ENCODE measurements at regions not wholly inside any gene's neighbourhood (a gene's known extent, or its start where the extent isn't known, plus 50 kb on each side); places are given as distances from the start of the nearest gene placed in this dataset.

DNA sequence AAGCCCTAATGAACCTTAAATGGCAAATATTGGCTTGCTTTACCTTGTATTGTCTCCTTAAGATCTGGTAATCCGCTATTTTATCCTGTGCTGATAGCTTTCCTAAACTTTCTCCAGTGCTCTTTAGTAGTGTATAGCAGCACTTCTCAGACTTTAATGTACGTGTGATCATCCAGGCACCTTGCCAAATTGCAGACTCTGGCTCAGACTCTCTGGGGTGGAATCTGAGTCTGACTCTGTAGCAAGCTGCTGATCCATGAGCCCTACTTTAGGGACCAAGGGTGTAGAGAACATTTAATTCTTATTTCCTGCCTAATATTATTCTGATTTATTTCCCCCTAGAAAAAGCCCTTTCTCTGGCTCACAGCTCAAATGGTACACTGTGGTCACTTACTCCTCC lies 518.8 kb upstream of the ZNF385D start:
- WGBS (ENCODE audit: insufficient coverage, insufficient read length), result no CpG with 5 or more reads among the region's 2 CpGs
- Histone ChIP-seq H3K27me3 (ENCODE audit: control insufficient read depth, insufficient read depth, low read length) (no peaks in the 10 kb centered on the region), H3K9me3 (ENCODE audit: control insufficient read depth, insufficient read depth, low read length) (no peaks in the 10 kb centered on the region), H3K4me1 (ENCODE audit: control insufficient read depth, insufficient read depth, low read length) (no peaks in the 10 kb centered on the region), H3K27ac (ENCODE audit: low read length) (no peak overlapping the region), H3K4me3 (ENCODE audit: low read length) (no peak overlapping the region), H3K36me3 (ENCODE audit: control insufficient read depth, insufficient read depth, low read length) (no peaks in the 10 kb centered on the region)
- DNase-seq (ENCODE audit: low read depth, low spot score), result no peak

DNA sequence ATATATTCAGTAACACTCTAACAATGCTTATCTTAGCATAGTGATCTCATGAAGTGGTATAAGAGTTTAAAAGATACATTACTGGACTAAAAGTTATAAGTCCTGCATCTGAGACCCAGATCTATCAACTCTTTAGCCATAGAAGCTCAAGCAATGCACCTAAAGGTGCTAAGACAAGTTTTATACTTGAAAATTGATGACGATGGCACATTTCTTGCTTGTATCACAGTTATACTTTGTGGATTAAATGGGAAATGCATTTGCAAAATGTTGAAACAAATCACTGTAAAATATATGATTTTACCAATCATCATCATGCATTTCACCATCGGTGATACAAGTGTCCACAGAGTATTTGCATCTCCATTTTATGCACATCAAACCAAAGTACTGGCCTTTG lies 525.3 kb upstream of the ZNF385D start:
- WGBS (ENCODE audit: insufficient coverage, insufficient read length), result no CpG with 5 or more reads among the region's 2 CpGs
- H3K4me1 ChIP-seq (ENCODE audit: control insufficient read depth, insufficient read depth, low read length), result no peaks in the 10 kb centered on the region
- no peaks in the 10 kb centered on the region for H3K9me3 ChIP-seq (ENCODE audit: control insufficient read depth, insufficient read depth, low read length)
- no peaks in the 10 kb centered on the region for H3K27me3 ChIP-seq (ENCODE audit: control insufficient read depth, insufficient read depth, low read length)
- no peak overlapping the region for H3K4me3 ChIP-seq (ENCODE audit: low read length)
- H3K36me3 ChIP-seq (ENCODE audit: control insufficient read depth, insufficient read depth, low read length), result no peaks in the 10 kb centered on the region
- H3K27ac ChIP-seq (ENCODE audit: low read length), result no peak overlapping the region
- DNase-seq (ENCODE audit: low read depth, low spot score), result no peak

DNA sequence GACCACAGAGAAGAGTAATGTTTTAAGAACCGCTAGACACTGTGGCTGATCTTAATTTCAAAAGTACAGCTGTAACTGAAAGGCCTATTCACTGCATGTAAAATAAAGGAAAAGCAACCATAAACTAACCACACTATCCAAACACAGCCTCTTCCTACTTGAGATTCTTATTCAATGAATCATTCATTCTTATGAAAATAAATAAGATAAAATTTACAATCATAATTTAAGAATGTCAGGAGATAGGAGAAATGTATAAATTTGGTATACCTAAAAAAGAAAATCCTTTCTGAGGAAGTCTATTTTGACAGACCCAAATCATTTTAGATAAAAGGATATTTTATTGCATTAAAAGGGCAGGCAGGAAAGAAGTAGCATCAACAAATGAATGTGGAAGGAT lies 533.5 kb upstream of the ZNF385D start:
- H3K4me1 ChIP-seq (ENCODE audit: control insufficient read depth, insufficient read depth, low read length), result no peaks in the 10 kb centered on the region
- no peak overlapping the region for H3K4me3 ChIP-seq (ENCODE audit: low read length)
- H3K27me3 ChIP-seq (ENCODE audit: control insufficient read depth, insufficient read depth, low read length), result no peaks in the 10 kb centered on the region
- no peak for DNase-seq (ENCODE audit: low read depth, low spot score)
- H3K9me3 ChIP-seq (ENCODE audit: control insufficient read depth, insufficient read depth, low read length), result no peaks in the 10 kb centered on the region
- no peak overlapping the region for H3K27ac ChIP-seq (ENCODE audit: low read length)
- no peaks in the 10 kb centered on the region for H3K36me3 ChIP-seq (ENCODE audit: control insufficient read depth, insufficient read depth, low read length)
- WGBS (ENCODE audit: insufficient coverage, insufficient read length), result no CpG with 5 or more reads among the region's 1 CpG

DNA sequence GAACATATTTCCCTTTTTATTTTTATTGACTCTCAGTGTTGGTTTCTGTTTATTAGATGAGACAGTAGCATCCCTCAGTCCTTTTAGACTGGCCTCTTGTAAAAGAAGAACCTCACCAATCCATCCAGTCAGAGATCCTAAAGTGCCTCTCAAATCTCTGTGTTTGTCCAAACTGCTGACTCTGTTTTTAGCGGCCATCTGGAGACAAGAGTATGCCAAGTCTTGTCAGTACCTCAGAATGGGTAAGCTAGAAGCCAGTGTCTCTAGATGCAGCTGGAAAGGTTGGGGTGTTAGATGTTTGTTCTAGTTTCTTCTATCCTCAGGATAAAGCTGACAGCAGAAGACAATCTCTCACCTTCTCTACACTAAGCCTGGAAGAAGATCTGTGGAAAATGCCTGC lies 537.7 kb upstream of the ZNF385D start:
- Histone ChIP-seq H3K4me1 (ENCODE audit: control insufficient read depth, insufficient read depth, low read length) (0 out of 2 replicates have a peak, but pooled peaks cover 2% of the 10 kb centered on the region), H3K4me3 (ENCODE audit: low read length) (no peak overlapping the region), H3K36me3 (ENCODE audit: control insufficient read depth, insufficient read depth, low read length) (no peaks in the 10 kb centered on the region), H3K9me3 (ENCODE audit: control insufficient read depth, insufficient read depth, low read length) (no peaks in the 10 kb centered on the region), H3K27me3 (ENCODE audit: control insufficient read depth, insufficient read depth, low read length) (no peaks in the 10 kb centered on the region), H3K27ac (ENCODE audit: low read length) (no peak overlapping the region)
- no CpG with 5 or more reads among the region's 1 CpG for WGBS (ENCODE audit: insufficient coverage, insufficient read length)
- no peak for DNase-seq (ENCODE audit: low read depth, low spot score)

DNA sequence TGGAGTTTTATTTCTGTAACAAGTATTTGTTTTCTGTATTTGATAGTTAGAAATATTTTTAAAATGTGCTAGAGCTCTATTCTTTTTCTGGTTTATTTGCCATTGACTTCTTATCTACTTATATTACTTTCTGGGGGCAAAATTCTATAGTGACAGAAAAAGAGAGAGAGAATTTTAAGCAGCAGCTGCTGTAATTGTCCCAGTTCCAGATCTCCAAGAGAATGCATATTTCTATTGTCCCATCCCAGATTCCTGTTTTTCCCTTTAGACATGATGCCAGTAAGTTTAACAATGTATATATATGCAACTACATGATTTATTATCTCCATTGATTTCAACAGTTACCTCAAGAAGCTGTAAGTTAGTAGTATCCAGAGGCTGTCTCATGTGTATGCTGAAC lies 541.7 kb upstream of the ZNF385D start:
- Histone ChIP-seq H3K36me3 (ENCODE audit: control insufficient read depth, insufficient read depth, low read length) (no peaks in the 10 kb centered on the region), H3K4me3 (ENCODE audit: low read length) (no peak overlapping the region), H3K27me3 (ENCODE audit: control insufficient read depth, insufficient read depth, low read length) (no peaks in the 10 kb centered on the region), H3K9me3 (ENCODE audit: control insufficient read depth, insufficient read depth, low read length) (no peaks in the 10 kb centered on the region), H3K27ac (ENCODE audit: low read length) (no peak overlapping the region), H3K4me1 (ENCODE audit: control insufficient read depth, insufficient read depth, low read length) (0 out of 2 replicates have a peak, but pooled peaks cover 2% of the 10 kb centered on the region)
- no peak for DNase-seq (ENCODE audit: low read depth, low spot score)

DNA sequence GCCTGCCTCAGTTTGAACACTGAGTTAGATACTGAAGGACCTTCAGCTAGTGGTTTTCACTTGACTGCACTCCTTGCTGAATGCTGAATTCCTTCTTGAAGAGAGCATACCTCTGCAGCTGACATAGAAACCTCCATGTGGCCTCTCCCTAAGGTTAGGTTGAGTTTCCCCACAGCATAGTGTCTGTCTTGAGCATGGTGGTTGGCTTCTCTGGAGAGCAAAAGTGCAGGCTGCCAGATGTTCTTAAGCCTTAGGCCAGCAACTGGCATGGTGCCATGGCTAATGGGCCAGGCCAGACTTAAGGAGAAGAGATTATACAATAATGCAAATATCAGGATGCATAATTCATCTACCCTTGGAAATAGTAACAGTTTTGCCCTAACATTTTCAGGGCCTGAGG lies 545.6 kb upstream of the ZNF385D start:
- H3K9me3 ChIP-seq (ENCODE audit: control insufficient read depth, insufficient read depth, low read length), result no peaks in the 10 kb centered on the region
- H3K4me1 ChIP-seq (ENCODE audit: control insufficient read depth, insufficient read depth, low read length), result no peaks in the 10 kb centered on the region
- no peaks in the 10 kb centered on the region for H3K36me3 ChIP-seq (ENCODE audit: control insufficient read depth, insufficient read depth, low read length)
- no peak overlapping the region for H3K27ac ChIP-seq (ENCODE audit: low read length)
- H3K27me3 ChIP-seq (ENCODE audit: control insufficient read depth, insufficient read depth, low read length), result no peaks in the 10 kb centered on the region
- DNase-seq (ENCODE audit: low read depth, low spot score), result no peak
- no peak overlapping the region for H3K4me3 ChIP-seq (ENCODE audit: low read length)

DNA sequence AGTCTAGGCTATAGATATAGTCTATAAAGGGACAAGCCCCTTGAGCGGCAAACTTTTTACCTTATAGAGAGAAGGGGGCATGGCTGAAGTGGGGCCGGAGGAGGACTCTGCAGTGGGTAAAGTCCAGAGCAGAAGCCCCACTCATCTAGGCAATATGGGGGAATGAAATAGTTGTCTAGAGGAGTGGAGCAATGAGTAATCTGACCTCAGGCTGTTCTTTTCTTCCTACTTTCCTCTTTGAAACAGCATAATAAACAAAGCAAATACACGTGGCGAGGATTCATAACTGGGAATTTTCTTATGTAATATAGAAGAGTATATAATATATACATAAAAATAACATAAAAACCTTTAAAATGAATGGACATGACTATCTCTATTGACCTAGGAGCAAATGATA lies 546.4 kb upstream of the ZNF385D start:
- WGBS (ENCODE audit: insufficient coverage, insufficient read length), result no CpG with 5 or more reads among the region's 4 CpGs
- Histone ChIP-seq H3K27me3 (ENCODE audit: control insufficient read depth, insufficient read depth, low read length) (no peaks in the 10 kb centered on the region), H3K9me3 (ENCODE audit: control insufficient read depth, insufficient read depth, low read length) (no peaks in the 10 kb centered on the region), H3K27ac (ENCODE audit: low read length) (no peak overlapping the region), H3K4me1 (ENCODE audit: control insufficient read depth, insufficient read depth, low read length) (no peaks in the 10 kb centered on the region), H3K4me3 (ENCODE audit: low read length) (no peak overlapping the region), H3K36me3 (ENCODE audit: control insufficient read depth, insufficient read depth, low read length) (no peaks in the 10 kb centered on the region)
- no peak for DNase-seq (ENCODE audit: low read depth, low spot score)

DNA sequence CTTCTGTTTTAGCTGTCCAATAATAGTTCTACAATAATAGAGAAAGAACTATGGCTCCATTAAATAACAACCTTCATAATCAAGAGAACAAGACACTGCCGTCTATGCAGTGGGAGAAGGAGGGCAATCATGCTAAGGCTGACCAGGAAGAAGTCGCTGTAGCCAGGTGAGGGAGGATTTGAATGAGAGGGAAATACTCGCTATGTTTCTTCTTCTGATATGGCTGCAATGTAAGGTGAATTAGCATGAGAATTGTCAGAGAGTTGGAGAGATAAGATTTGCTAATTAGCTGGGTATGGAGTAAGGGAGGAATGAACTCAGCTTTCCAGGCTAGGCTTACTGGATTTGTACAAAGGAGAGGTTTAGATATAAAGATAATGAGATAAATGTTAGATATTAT lies 555.4 kb upstream of the ZNF385D start:
- Histone ChIP-seq H3K4me1 (ENCODE audit: control insufficient read depth, insufficient read depth, low read length) (peaks cover 1% of the 10 kb centered on the region; the same call in 1 of the 2 replicates), H3K27me3 (ENCODE audit: control insufficient read depth, insufficient read depth, low read length) (no peaks in the 10 kb centered on the region), H3K36me3 (ENCODE audit: control insufficient read depth, insufficient read depth, low read length) (no peaks in the 10 kb centered on the region), H3K27ac (ENCODE audit: low read length) (no peak overlapping the region), H3K4me3 (ENCODE audit: low read length) (no peak overlapping the region), H3K9me3 (ENCODE audit: control insufficient read depth, insufficient read depth, low read length) (no peaks in the 10 kb centered on the region)
- no peak for DNase-seq (ENCODE audit: low read depth, low spot score)
- no CpG with 5 or more reads among the region's 3 CpGs for WGBS (ENCODE audit: insufficient coverage, insufficient read length)

DNA sequence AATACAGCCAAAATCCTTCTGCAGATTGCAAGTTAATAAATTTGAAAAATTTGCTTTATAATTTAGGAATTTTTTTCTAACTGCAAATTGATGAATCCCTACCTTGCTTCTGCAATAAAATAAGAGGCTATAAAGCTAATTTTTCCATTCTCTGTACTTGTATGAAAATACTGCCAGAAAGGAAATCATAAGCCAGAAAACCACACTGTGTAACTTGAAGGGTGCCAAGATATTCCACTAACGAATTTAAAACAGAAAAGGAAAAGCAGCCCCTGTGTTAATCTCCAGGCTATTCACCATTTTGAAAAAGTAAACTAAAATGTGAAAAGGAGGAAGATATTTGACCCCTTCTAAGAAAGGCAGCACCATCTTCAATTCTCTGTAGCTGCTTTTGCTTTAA lies 557.9 kb upstream of the ZNF385D start:
- Histone ChIP-seq H3K9me3 (ENCODE audit: control insufficient read depth, insufficient read depth, low read length) (no peaks in the 10 kb centered on the region), H3K4me3 (ENCODE audit: low read length) (no peak overlapping the region), H3K36me3 (ENCODE audit: control insufficient read depth, insufficient read depth, low read length) (no peaks in the 10 kb centered on the region), H3K27ac (ENCODE audit: low read length) (no peak overlapping the region), H3K27me3 (ENCODE audit: control insufficient read depth, insufficient read depth, low read length) (no peaks in the 10 kb centered on the region), H3K4me1 (ENCODE audit: control insufficient read depth, insufficient read depth, low read length) (peaks cover 1% of the 10 kb centered on the region; the same call in 1 of the 2 replicates)
- no peak for DNase-seq (ENCODE audit: low read depth, low spot score)
- WGBS (ENCODE audit: insufficient coverage, insufficient read length), result no CpG with 5 or more reads among the region's 1 CpG

DNA sequence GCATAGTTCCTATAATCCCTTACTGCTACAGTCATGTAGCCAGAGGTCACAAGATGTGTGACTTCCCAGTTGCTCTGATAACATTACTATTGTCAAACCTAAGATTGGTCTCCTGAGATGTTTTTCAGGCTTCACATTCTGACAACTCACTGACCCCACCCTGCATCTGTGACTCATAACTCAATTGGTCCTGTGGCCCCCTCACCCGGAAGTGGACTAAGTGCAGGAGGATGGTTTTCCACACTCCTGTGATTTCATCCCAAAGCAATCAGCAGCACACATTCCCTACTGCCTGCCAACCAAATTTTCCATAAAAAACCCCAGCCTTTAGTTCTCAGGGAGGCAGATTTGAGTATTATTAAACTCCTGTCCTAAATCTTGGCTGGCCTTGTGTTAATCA lies 564.9 kb upstream of the ZNF385D start:
- Histone ChIP-seq H3K27me3 (ENCODE audit: control insufficient read depth, insufficient read depth, low read length) (no peaks in the 10 kb centered on the region), H3K4me1 (ENCODE audit: control insufficient read depth, insufficient read depth, low read length) (no peaks in the 10 kb centered on the region), H3K4me3 (ENCODE audit: low read length) (no peak overlapping the region), H3K36me3 (ENCODE audit: control insufficient read depth, insufficient read depth, low read length) (no peaks in the 10 kb centered on the region), H3K27ac (ENCODE audit: low read length) (no peak overlapping the region), H3K9me3 (ENCODE audit: control insufficient read depth, insufficient read depth, low read length) (no peaks in the 10 kb centered on the region)
- DNase-seq (ENCODE audit: low read depth, low spot score), result no peak
- WGBS (ENCODE audit: insufficient coverage, insufficient read length), result no CpG with 5 or more reads among the region's 1 CpG

DNA sequence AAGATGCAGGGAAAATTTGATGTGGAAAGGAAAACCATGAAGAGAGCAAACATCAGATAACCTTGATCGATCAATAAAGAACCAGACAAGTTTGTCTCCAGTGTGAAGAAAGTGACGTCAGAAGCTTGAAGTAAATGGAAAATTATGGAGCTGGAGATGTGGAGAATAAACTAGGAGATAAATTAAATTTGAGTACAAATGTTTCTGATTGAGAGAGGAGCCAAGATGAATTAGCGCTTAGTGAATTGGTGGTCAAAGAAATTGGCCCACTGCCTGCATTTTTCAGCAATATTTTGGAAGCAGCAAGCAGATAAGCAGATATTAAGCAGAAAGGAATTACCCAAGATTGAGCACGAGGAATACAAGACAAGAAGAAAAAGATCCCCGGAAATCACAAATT lies 567.3 kb upstream of the ZNF385D start:
- H3K27ac ChIP-seq (ENCODE audit: low read length), result no peak overlapping the region
- H3K4me3 ChIP-seq (ENCODE audit: low read length), result no peak overlapping the region
- no peak for DNase-seq (ENCODE audit: low read depth, low spot score)
- no peaks in the 10 kb centered on the region for H3K9me3 ChIP-seq (ENCODE audit: control insufficient read depth, insufficient read depth, low read length)
- no peaks in the 10 kb centered on the region for H3K36me3 ChIP-seq (ENCODE audit: control insufficient read depth, insufficient read depth, low read length)
- WGBS (ENCODE audit: insufficient coverage, insufficient read length), result no CpG with 5 or more reads among the region's 5 CpGs
- no peaks in the 10 kb centered on the region for H3K4me1 ChIP-seq (ENCODE audit: control insufficient read depth, insufficient read depth, low read length)
- no peaks in the 10 kb centered on the region for H3K27me3 ChIP-seq (ENCODE audit: control insufficient read depth, insufficient read depth, low read length)
